Mesothelial cell of epicardium (in vitro differentiated cells): ENCODE measurements at regions not wholly inside any gene's neighbourhood (a gene's known extent, or its start where the extent isn't known, plus 50 kb on each side); places are given as distances from the start of the nearest gene placed in this dataset.

Experiments
- DNase-seq, 2 experiments: peaks; one replicate each; pipeline ENCODE4 v3.0.0; 2021; ENCODE audit warnings: low spot score in 2 of 2; ENCODE audit not compliant: unreplicated experiment in 2 of 2
- H3K27ac Mint-ChIP-seq: 2 replicates; pipeline ENCODE4 v1.8.0; 2021; ENCODE audit warnings: mixed read lengths
- H3K27me3 Mint-ChIP-seq: 2 replicates; pipeline ENCODE4 v1.8.0; 2021; ENCODE audit warnings: low read depth, mixed read lengths
- H3K36me3 Mint-ChIP-seq: 2 replicates; pipeline ENCODE4 v1.8.0; 2021; ENCODE audit warnings: mixed read lengths
- H3K4me1 Mint-ChIP-seq: 2 replicates; pipeline ENCODE4 v1.8.0; 2021; ENCODE audit warnings: mixed read lengths
- H3K4me3 Mint-ChIP-seq: 2 replicates; pipeline ENCODE4 v1.8.0; 2021; ENCODE audit warnings: mild to moderate bottlenecking, moderate library complexity, mixed read lengths
- H3K9me3 Mint-ChIP-seq: 2 replicates; pipeline ENCODE4 v1.8.0; 2021; ENCODE audit warnings: mixed read lengths
- TF ChIP-seq, protein P1 (sequence below): fragments of 200-600 bp; sonication (generic); IDR thresholded peaks from one replicate; pipeline ENCODE4 v1.5.0; 2021; ENCODE audit warnings: antibody characterized with exemption; ENCODE audit not compliant: unreplicated experiment

GRCh38 chrX:16282209-16282608, 114.9 kb downstream of the MAGEB17 start:
- no peaks in the 10 kb centered on the region for H3K27me3 Mint-ChIP-seq
- no peak for DNase-seq
- TF ChIP-seq, protein P1, sequence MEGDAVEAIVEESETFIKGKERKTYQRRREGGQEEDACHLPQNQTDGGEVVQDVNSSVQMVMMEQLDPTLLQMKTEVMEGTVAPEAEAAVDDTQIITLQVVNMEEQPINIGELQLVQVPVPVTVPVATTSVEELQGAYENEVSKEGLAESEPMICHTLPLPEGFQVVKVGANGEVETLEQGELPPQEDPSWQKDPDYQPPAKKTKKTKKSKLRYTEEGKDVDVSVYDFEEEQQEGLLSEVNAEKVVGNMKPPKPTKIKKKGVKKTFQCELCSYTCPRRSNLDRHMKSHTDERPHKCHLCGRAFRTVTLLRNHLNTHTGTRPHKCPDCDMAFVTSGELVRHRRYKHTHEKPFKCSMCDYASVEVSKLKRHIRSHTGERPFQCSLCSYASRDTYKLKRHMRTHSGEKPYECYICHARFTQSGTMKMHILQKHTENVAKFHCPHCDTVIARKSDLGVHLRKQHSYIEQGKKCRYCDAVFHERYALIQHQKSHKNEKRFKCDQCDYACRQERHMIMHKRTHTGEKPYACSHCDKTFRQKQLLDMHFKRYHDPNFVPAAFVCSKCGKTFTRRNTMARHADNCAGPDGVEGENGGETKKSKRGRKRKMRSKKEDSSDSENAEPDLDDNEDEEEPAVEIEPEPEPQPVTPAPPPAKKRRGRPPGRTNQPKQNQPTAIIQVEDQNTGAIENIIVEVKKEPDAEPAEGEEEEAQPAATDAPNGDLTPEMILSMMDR = no peak
- H3K27ac Mint-ChIP-seq = no peak overlapping the region
- H3K4me3 Mint-ChIP-seq = no peak overlapping the region
- H3K4me1 Mint-ChIP-seq = peaks cover 7% of the 10 kb centered on the region
- H3K9me3 Mint-ChIP-seq = peaks cover 19% of the 10 kb centered on the region
- no peaks in the 10 kb centered on the region for H3K36me3 Mint-ChIP-seq

- H3K27ac Mint-ChIP-seq = no peak overlapping the region
- DNase-seq = no peak
- no peak overlapping the region for H3K4me3 Mint-ChIP-seq
- TF ChIP-seq, protein P1 = no peak
- peaks cover 4% of the 10 kb centered on the region for H3K9me3 Mint-ChIP-seq
- no peaks in the 10 kb centered on the region for H3K36me3 Mint-ChIP-seq
- peaks cover 9% of the 10 kb centered on the region for H3K4me1 Mint-ChIP-seq
- no peaks in the 10 kb centered on the region for H3K27me3 Mint-ChIP-seq
These were observed 117.6 kb downstream of the MAGEB17 start for GRCh38 chrX:16284842-16285241.

DNA sequence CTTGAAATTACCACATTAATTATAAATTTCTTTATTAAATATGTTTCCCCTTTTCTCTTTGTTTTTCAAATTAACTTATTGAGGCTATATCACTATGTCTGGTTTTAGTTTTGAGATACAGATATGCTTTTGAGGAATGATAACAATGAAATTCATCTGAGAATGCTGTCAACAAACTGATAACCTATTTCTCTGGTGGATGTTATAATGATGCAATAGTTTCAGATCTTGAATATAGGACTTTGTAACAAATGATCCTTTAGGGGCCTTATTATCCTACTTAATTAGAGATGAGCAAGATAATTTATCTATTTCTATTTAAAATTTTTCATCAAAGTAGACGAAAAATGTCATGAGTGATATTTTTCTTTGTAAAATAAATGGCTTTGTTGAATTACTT, 123.7 kb downstream of the MAGEB17 start:
- no peak for DNase-seq
- TF ChIP-seq, protein P1 = no peak
- Mint-ChIP-seq H3K36me3 (no peaks in the 10 kb centered on the region), H3K9me3 (peaks cover 12% of the 10 kb centered on the region), H3K4me1 (peaks cover 6% of the 10 kb centered on the region), H3K27ac (no peak overlapping the region), H3K27me3 (no peaks in the 10 kb centered on the region), H3K4me3 (no peak overlapping the region)

GRCh38 chrX:16300831-16301230, 133.6 kb downstream of the MAGEB17 start:
- H3K27ac Mint-ChIP-seq = no peak overlapping the region
- no peak overlapping the region for H3K4me3 Mint-ChIP-seq
- no peak for DNase-seq
- no peaks in the 10 kb centered on the region for H3K27me3 Mint-ChIP-seq
- H3K36me3 Mint-ChIP-seq = no peaks in the 10 kb centered on the region
- no peaks in the 10 kb centered on the region for H3K4me1 Mint-ChIP-seq
- TF ChIP-seq, protein P1 = no peak
- no peaks in the 10 kb centered on the region for H3K9me3 Mint-ChIP-seq

DNA sequence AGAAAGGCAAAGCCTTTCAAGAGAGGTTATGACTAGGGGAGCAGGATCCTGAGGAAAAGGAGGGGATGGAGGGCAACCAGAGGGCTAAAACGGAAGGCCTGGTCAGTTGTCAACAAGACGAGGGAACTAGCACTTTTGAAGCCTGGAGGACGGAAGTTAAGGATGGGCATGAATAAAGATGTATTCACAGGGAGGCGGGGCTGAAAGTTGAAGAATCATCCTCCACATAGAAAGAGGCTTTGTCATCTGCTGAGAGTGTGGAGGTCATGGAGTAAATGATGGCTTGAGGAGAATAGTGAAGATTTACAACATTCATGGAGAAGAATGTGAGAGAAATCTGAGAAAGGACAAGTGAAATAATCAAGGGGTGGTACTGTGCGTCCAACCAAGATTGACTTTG, 137.5 kb downstream of the MAGEB17 start:
- Mint-ChIP-seq H3K4me3 (no peak overlapping the region), H3K36me3 (no peaks in the 10 kb centered on the region), H3K9me3 (no peaks in the 10 kb centered on the region), H3K27ac (no peak overlapping the region), H3K27me3 (no peaks in the 10 kb centered on the region), H3K4me1 (no peaks in the 10 kb centered on the region)
- TF ChIP-seq, protein P1 = no peak
- no peak for DNase-seq

DNA sequence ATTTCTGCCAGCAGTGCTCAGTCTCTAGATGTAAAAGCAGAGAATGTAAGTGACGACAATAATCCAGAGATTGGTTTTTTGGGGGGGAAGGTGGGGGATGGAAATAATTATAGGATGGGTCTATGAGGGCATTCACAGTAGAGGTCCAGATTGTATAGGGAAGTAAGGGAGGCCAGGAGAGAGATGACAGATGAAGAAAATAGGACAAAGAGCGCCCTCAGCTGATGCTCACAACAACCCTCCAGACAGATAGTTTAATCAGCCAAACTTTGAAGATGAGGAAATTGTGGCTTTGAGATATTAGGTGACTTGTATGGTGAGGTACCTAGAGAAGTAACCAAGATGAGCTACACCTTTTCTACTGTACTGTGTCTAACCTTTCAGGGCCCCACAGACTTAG, 137.9 kb downstream of the MAGEB17 start:
- no peak for DNase-seq
- H3K27ac Mint-ChIP-seq = no peak overlapping the region
- H3K36me3 Mint-ChIP-seq = no peaks in the 10 kb centered on the region
- H3K9me3 Mint-ChIP-seq = no peaks in the 10 kb centered on the region
- H3K4me3 Mint-ChIP-seq = no peak overlapping the region
- H3K4me1 Mint-ChIP-seq = no peaks in the 10 kb centered on the region
- TF ChIP-seq, protein P1 = no peak
- no peaks in the 10 kb centered on the region for H3K27me3 Mint-ChIP-seq
